ENCODE measurements at regions not wholly inside any gene's neighbourhood (a gene's known extent, or its start where the extent isn't known, plus 50 kb on each side); places are given as distances from the start of the nearest gene placed in this dataset.

- Histone ChIP-seq H3K27ac (ENCODE audit: low read depth, low read length, poor library complexity, severe bottlenecking) (no peak overlapping the region), H3K79me2 (ENCODE audit: insufficient read depth, low read depth, low read length) (no peaks in the 10 kb centered on the region), H3K9me3 (ENCODE audit: low read length) (no peaks in the 10 kb centered on the region), H3K9me2 (ENCODE audit: insufficient read depth, low read length) (no peaks in the 10 kb centered on the region), H3K36me3 (ENCODE audit: insufficient read depth, low read length) (no peaks in the 10 kb centered on the region), H3K4me3 (ENCODE audit: low read depth, low read length, poor library complexity, severe bottlenecking) (no peak overlapping the region), H4K20me1 (ENCODE audit: insufficient read depth, low read length) (no peaks in the 10 kb centered on the region), H2AFZ (ENCODE audit: low read length) (no peak overlapping the region), H3K4me2 (ENCODE audit: low read length) (no peak overlapping the region), H3K4me1 (ENCODE audit: insufficient read depth, low read length, poor library complexity, severe bottlenecking) (no peaks in the 10 kb centered on the region)
- ChIA-PET POLR2A (no interaction called here), CTCF (ENCODE audit: unreplicated experiment) (no interaction called here)
- intact Hi-C loops (cut with micrococcal nuclease; ENCODE audit: unreplicated experiment): no loop called here
- no peak for DNase-seq (ENCODE audit: low spot score)
- TF ChIP-seq EZH2phosphoT487 (IDR thresholded peaks at IDR 0.05; ENCODE audit: borderline replicate concordance, low read depth, low read length) (no peak), CTCF (conservative IDR thresholded peaks at IDR 0.05; ENCODE audit: low read length) (no peak)
- no TSS peak for BruUV-seq (replicated peaks)
Measured at GRCh38 chr12:88643685-88644084, 63.4 kb upstream of the KITLG start.

GRCh38 chr12:88642675-88643431 lies 62.6 kb upstream of the KITLG start:
- H3K9me2 ChIP-seq (ENCODE audit: insufficient read depth, low read length): no peaks in the 10 kb centered on the region
- no TSS peak for BruUV-seq (replicated peaks)
- CTCF ChIA-PET (ENCODE audit: unreplicated experiment): interaction anchor here (0.6 kb wide), 1 partner anchor 354 kb away, joined by 3 read pairs; no protein-coding TSS in a partner anchor
- H3K36me3 ChIP-seq (ENCODE audit: insufficient read depth, low read length): no peaks in the 10 kb centered on the region
- H3K4me1 ChIP-seq (ENCODE audit: insufficient read depth, low read length, poor library complexity, severe bottlenecking): no peaks in the 10 kb centered on the region
- no peak overlapping the region for H3K4me3 ChIP-seq (ENCODE audit: low read depth, low read length, poor library complexity, severe bottlenecking)
- intact Hi-C loops (cut with micrococcal nuclease; ENCODE audit: unreplicated experiment): no loop called here
- no peaks in the 10 kb centered on the region for H3K79me2 ChIP-seq (ENCODE audit: insufficient read depth, low read depth, low read length)
- no peaks in the 10 kb centered on the region for H4K20me1 ChIP-seq (ENCODE audit: insufficient read depth, low read length)
- TF ChIP-seq EZH2phosphoT487 (IDR thresholded peaks at IDR 0.05; ENCODE audit: borderline replicate concordance, low read depth, low read length): no peak
- no peak for TF ChIP-seq CTCF (conservative IDR thresholded peaks at IDR 0.05; ENCODE audit: low read length)
- no peak for DNase-seq (ENCODE audit: low spot score)
- H2AFZ ChIP-seq (ENCODE audit: low read length): no peak overlapping the region
- H3K9me3 ChIP-seq (ENCODE audit: low read length): no peaks in the 10 kb centered on the region
- POLR2A ChIA-PET: no interaction called here
- no peak overlapping the region for H3K4me2 ChIP-seq (ENCODE audit: low read length)
- no peak overlapping the region for H3K27ac ChIP-seq (ENCODE audit: low read depth, low read length, poor library complexity, severe bottlenecking)

- no peak overlapping the region for H2AFZ ChIP-seq (ENCODE audit: low read length)
- TF ChIP-seq CTCF (conservative IDR thresholded peaks at IDR 0.05; ENCODE audit: low read length) (no peak), EZH2phosphoT487 (IDR thresholded peaks at IDR 0.05; ENCODE audit: borderline replicate concordance, low read depth, low read length) (no peak)
- no peaks in the 10 kb centered on the region for H3K36me3 ChIP-seq (ENCODE audit: insufficient read depth, low read length)
- no peaks in the 10 kb centered on the region for H3K9me3 ChIP-seq (ENCODE audit: low read length)
- H3K79me2 ChIP-seq (ENCODE audit: insufficient read depth, low read depth, low read length): no peaks in the 10 kb centered on the region
- no TSS peak for BruUV-seq (replicated peaks)
- intact Hi-C loops (cut with micrococcal nuclease; ENCODE audit: unreplicated experiment): no loop called here
- ChIA-PET POLR2A (interaction anchor here (0.8 kb wide), 2 partner anchors 9 to 313 kb away, joined by 3 read pairs; no protein-coding TSS in a partner anchor), CTCF (ENCODE audit: unreplicated experiment) (no interaction called here)
- H3K9me2 ChIP-seq (ENCODE audit: insufficient read depth, low read length): no peaks in the 10 kb centered on the region
- DNase-seq (ENCODE audit: low spot score): no peak
- H3K4me2 ChIP-seq (ENCODE audit: low read length): no peak overlapping the region
- no peak overlapping the region for H3K27ac ChIP-seq (ENCODE audit: low read depth, low read length, poor library complexity, severe bottlenecking)
- no peaks in the 10 kb centered on the region for H3K4me1 ChIP-seq (ENCODE audit: insufficient read depth, low read length, poor library complexity, severe bottlenecking)
- no peak overlapping the region for H3K4me3 ChIP-seq (ENCODE audit: low read depth, low read length, poor library complexity, severe bottlenecking)
- no peaks in the 10 kb centered on the region for H4K20me1 ChIP-seq (ENCODE audit: insufficient read depth, low read length)
Measured at GRCh38 chr12:88638966-88639760, 58.9 kb upstream of the KITLG start.
